Fibroblast of villous mesenchyme (primary cell): ENCODE measurements at regions not wholly inside any gene's neighbourhood (a gene's known extent, or its start where the extent isn't known, plus 50 kb on each side); places are given as distances from the start of the nearest gene placed in this dataset.
A peak's percentile ranks its signal among the peaks of the same experiment; 100 is the strongest.
"Not testable (repeated sequence)": the region's sequence is repeated elsewhere in the genome, so short reads cannot be mapped to it uniquely, and the experiment has no call there.

Experiments
- DNase-seq: peaks from one replicate; pipeline ENCODE4 v3.0.0-alpha.2; 2010; ENCODE audit warnings: low read depth
- H3K4me3 ChIP-seq: 2 replicates; pipeline ENCODE4 v1.5.1; 2011; ENCODE audit warnings: low read depth, mild to moderate bottlenecking, low read length
- small RNA-seq: library from RNA; depleted of rRNA; stranded (forward); fragments of <200 nt; gene quantifications from one replicate; pipeline ENCODE3, GENCODE V24; 2012

- not testable (repeated sequence) for DNase-seq, H3K4me3 ChIP-seq
Measured at GRCh38 chr1:120243867-120244266, 67.5 kb upstream of the SEC22B start.

- H3K4me3 ChIP-seq, DNase-seq: not testable (repeated sequence)
Measured at GRCh38 chr1:120242582-120242981, 66.3 kb upstream of the SEC22B start.

DNA sequence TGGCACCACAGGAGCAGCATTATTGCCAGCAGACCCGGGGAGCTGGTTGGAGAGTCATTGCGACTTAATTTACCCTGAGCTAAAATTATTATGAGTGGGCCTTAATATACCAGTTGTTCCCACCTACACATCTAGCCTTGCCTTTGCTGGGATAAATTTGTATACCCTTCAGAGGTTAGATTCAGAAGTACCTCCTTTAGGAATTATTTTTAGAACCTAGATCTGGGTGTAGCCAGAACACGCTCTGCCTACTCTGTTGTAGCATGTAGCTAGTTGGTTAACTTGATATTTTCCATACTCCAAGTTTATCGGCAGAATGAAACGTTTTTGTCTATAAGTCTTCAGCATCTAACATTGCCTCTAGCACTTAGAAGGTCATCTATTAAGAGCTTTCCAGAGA is 65.5 kb upstream of the SEC22B start:
- not testable (repeated sequence) for DNase-seq, H3K4me3 ChIP-seq

GRCh38 chr1:120240181-120240580 is 63.9 kb upstream of the SEC22B start:
- H3K4me3 ChIP-seq, DNase-seq: not testable (repeated sequence)

DNA sequence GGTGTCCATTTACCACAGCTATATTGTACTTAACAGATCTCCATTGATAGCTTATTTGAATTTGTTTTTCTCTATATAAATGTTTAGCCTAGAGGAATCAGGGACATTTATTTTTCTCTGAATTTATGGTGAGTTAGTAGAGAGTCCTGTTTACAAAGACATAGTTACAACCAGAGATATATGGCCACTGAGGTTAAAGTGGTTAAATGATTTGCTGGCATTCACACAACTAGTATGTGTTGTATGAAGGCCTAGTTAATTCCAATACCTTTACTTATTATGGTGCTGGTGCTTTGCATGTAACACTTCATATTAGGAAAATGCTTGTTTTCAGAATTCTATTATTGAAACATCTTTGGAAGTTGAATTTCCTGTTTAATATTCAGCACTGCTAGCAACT is 63.0 kb upstream of the SEC22B start:
- DNase-seq, H3K4me3 ChIP-seq: not testable (repeated sequence)

- DNase-seq, H3K4me3 ChIP-seq: not testable (repeated sequence)
Measured at GRCh38 chr1:120238867-120239266, 62.5 kb upstream of the SEC22B start.

GRCh38 chr1:120233661-120234018 is 57.3 kb upstream of the SEC22B start:
- not testable (repeated sequence) for DNase-seq, H3K4me3 ChIP-seq

- DNase-seq, H3K4me3 ChIP-seq: not testable (repeated sequence)
Measured at GRCh38 chr1:120232834-120233660, 56.7 kb upstream of the SEC22B start.

- H3K4me3 ChIP-seq, DNase-seq: not testable (repeated sequence)
Measured at GRCh38 chr1:120229835-120230234, 53.5 kb upstream of the SEC22B start.

Small RNAs in the stretch of these regions (small RNA-seq; reads per million reads assigned to genes)
- gene RF00003 = 67.7 reads per million, percentile 96 among the genes with 10 or more reads in this experiment
